ENCODE measurements at regions not wholly inside any gene's neighbourhood (a gene's known extent, or its start where the extent isn't known, plus 50 kb on each side); places are given as distances from the start of the nearest gene placed in this dataset.

- H3K4me3 ChIP-seq: no peak overlapping the region
- no peaks in the 10 kb centered on the region for H3K27me3 ChIP-seq
- no peaks in the 10 kb centered on the region for H3K9me3 ChIP-seq (ENCODE audit: low read depth)
- no peaks in the 10 kb centered on the region for H3K4me1 ChIP-seq (ENCODE audit: insufficient read depth)
- DNase-seq (ENCODE audit: low spot score): no peak
- H3K27ac ChIP-seq: no peak overlapping the region
- no peaks in the 10 kb centered on the region for H3K9me2 ChIP-seq (replicated peaks; ENCODE audit: insufficient read depth)
- H3K79me2 ChIP-seq: no peaks in the 10 kb centered on the region
- WGBS (ENCODE audit: low lambda C conversion rate, missing lambda C conversion rate): 82% methylated on average over 3 of the region's 3 CpGs
- no peak overlapping the region for H3K4me2 ChIP-seq
- no peaks in the 10 kb centered on the region for H4K20me1 ChIP-seq (ENCODE audit: insufficient read depth, poor library complexity, severe bottlenecking)
- H3K36me3 ChIP-seq (replicated peaks; ENCODE audit: insufficient read depth, low read depth): no peaks in the 10 kb centered on the region
- TF ChIP-seq EZH2 (IDR thresholded peaks at IDR 0.05; ENCODE audit: borderline replicate concordance) (no peak), CTCF (IDR thresholded peaks at IDR 0.05; ENCODE audit: poor library complexity) (no peak), EZH2phosphoT487 (IDR thresholded peaks at IDR 0.05; ENCODE audit: low read depth, severe bottlenecking, unreplicated experiment) (no peak)
- no peak overlapping the region for H2AFZ ChIP-seq
Measured at GRCh38 chr5:97559827-97560598, 377.0 kb upstream of the RIOK2 start.

GRCh38 chr5:97560599-97560993 is 377.5 kb upstream of the RIOK2 start:
- DNase-seq (ENCODE audit: low spot score): no peak
- H3K27me3 ChIP-seq: no peaks in the 10 kb centered on the region
- no peak overlapping the region for H2AFZ ChIP-seq
- H3K79me2 ChIP-seq: no peaks in the 10 kb centered on the region
- no peak overlapping the region for H3K27ac ChIP-seq
- no peaks in the 10 kb centered on the region for H3K9me2 ChIP-seq (replicated peaks; ENCODE audit: insufficient read depth)
- no peak overlapping the region for H3K4me2 ChIP-seq
- H3K36me3 ChIP-seq (replicated peaks; ENCODE audit: insufficient read depth, low read depth): no peaks in the 10 kb centered on the region
- no peak overlapping the region for H3K4me3 ChIP-seq
- 90% methylated on average over 1 of the region's 1 CpG for WGBS (ENCODE audit: low lambda C conversion rate, missing lambda C conversion rate)
- TF ChIP-seq CTCF (IDR thresholded peaks at IDR 0.05; ENCODE audit: poor library complexity) (no peak), EZH2 (IDR thresholded peaks at IDR 0.05; ENCODE audit: borderline replicate concordance) (no peak), EZH2phosphoT487 (IDR thresholded peaks at IDR 0.05; ENCODE audit: low read depth, severe bottlenecking, unreplicated experiment) (no peak)
- H3K9me3 ChIP-seq (ENCODE audit: low read depth): no peaks in the 10 kb centered on the region
- no peaks in the 10 kb centered on the region for H4K20me1 ChIP-seq (ENCODE audit: insufficient read depth, poor library complexity, severe bottlenecking)
- H3K4me1 ChIP-seq (ENCODE audit: insufficient read depth): no peaks in the 10 kb centered on the region

GRCh38 chr5:97563050-97563657 is 380.1 kb upstream of the RIOK2 start:
- Histone ChIP-seq H3K9me3 (ENCODE audit: low read depth) (no peaks in the 10 kb centered on the region), H3K27me3 (no peaks in the 10 kb centered on the region), H3K27ac (no peak overlapping the region), H3K4me2 (no peak overlapping the region), H4K20me1 (ENCODE audit: insufficient read depth, poor library complexity, severe bottlenecking) (no peaks in the 10 kb centered on the region), H3K79me2 (no peaks in the 10 kb centered on the region), H3K36me3 (replicated peaks; ENCODE audit: insufficient read depth, low read depth) (no peaks in the 10 kb centered on the region), H2AFZ (no peak overlapping the region), H3K4me3 (no peak overlapping the region), H3K9me2 (replicated peaks; ENCODE audit: insufficient read depth) (no peaks in the 10 kb centered on the region), H3K4me1 (ENCODE audit: insufficient read depth) (no peaks in the 10 kb centered on the region)
- TF ChIP-seq EZH2 (IDR thresholded peaks at IDR 0.05; ENCODE audit: borderline replicate concordance) (no peak), CTCF (IDR thresholded peaks at IDR 0.05; ENCODE audit: poor library complexity) (no peak), EZH2phosphoT487 (IDR thresholded peaks at IDR 0.05; ENCODE audit: low read depth, severe bottlenecking, unreplicated experiment) (no peak)
- WGBS (ENCODE audit: low lambda C conversion rate, missing lambda C conversion rate): 85% methylated on average over 2 of the region's 2 CpGs
- DNase-seq (ENCODE audit: low spot score): no peak
